Muscle of leg (tissue), 3 donors: ENCODE measurements at regions not wholly inside any gene's neighbourhood (a gene's known extent, or its start where the extent isn't known, plus 50 kb on each side); places are given as distances from the start of the nearest gene placed in this dataset.

Experiments
- DNase-seq: peaks from one replicate; pipeline ENCODE4 v3.0.0; 2013
- H3K27ac ChIP-seq: one replicate; pipeline ENCODE4 v1.5.1; 2013; ENCODE audit warnings: mild to moderate bottlenecking, low read length, control low read depth
- H3K27me3 ChIP-seq: one replicate; pipeline ENCODE4 v1.6.1; 2013; ENCODE audit warnings: low read length; ENCODE audit not compliant: control insufficient read depth, insufficient read depth
- H3K36me3 ChIP-seq: one replicate; pipeline ENCODE4 v1.6.1; 2013; ENCODE audit warnings: low read length; ENCODE audit not compliant: control insufficient read depth, insufficient read depth
- H3K4me1 ChIP-seq: one replicate; pipeline ENCODE4 v1.6.1; 2013; ENCODE audit warnings: low read length; ENCODE audit not compliant: control insufficient read depth, insufficient read depth
- H3K4me3 ChIP-seq: one replicate; pipeline ENCODE4 v1.5.1; 2013; ENCODE audit warnings: low read length, control low read depth
- H3K9me3 ChIP-seq: replicated peaks from 2 replicates; pipeline ENCODE4 v1.6.1; 2013; ENCODE audit warnings: low read depth, low read length; ENCODE audit not compliant: control insufficient read depth
- WGBS: methylation state at CpG from one replicate; pipeline ENCODE4 v1.1.5; 2013; ENCODE audit warnings: missing lambda C conversion rate; ENCODE audit not compliant: insufficient coverage; 5-methylcytosine and 5-hydroxymethylcytosine counted together

GRCh38 chr1:36743286-36744005, 260.7 kb upstream of the CSF3R start:
- DNase-seq = no peak
- H3K27me3 ChIP-seq = peaks cover 8% of the 10 kb centered on the region
- H3K9me3 ChIP-seq = peaks cover 5% of the 10 kb centered on the region
- no peak overlapping the region for H3K27ac ChIP-seq
- 80% methylated on average over 1 of the region's 6 CpGs for WGBS
- no peaks in the 10 kb centered on the region for H3K36me3 ChIP-seq
- no peaks in the 10 kb centered on the region for H3K4me1 ChIP-seq
- no peak overlapping the region for H3K4me3 ChIP-seq

GRCh38 chr1:36741066-36741465, 258.4 kb upstream of the CSF3R start:
- WGBS = no CpG with 5 or more reads among the region's 1 CpG
- Histone ChIP-seq H3K9me3 (peaks cover 5% of the 10 kb centered on the region), H3K27ac (no peak overlapping the region), H3K4me1 (no peaks in the 10 kb centered on the region), H3K36me3 (no peaks in the 10 kb centered on the region), H3K4me3 (no peak overlapping the region), H3K27me3 (peaks cover 24% of the 10 kb centered on the region)
- DNase-seq = no peak

GRCh38 chr1:36740446-36740845, 257.7 kb upstream of the CSF3R start:
- no peaks in the 10 kb centered on the region for H3K4me1 ChIP-seq
- 14% methylated on average over 1 of the region's 1 CpG for WGBS
- peaks cover 24% of the 10 kb centered on the region for H3K27me3 ChIP-seq

GRCh38 chr1:36739703-36740289, 257.1 kb upstream of the CSF3R start:
- 50% methylated on average over 2 of the region's 6 CpGs for WGBS
- Histone ChIP-seq H3K4me1 (no peaks in the 10 kb centered on the region), H3K4me3 (no peak overlapping the region), H3K27ac (no peak overlapping the region), H3K27me3 (peaks cover 30% of the 10 kb centered on the region), H3K9me3 (peaks cover 5% of the 10 kb centered on the region), H3K36me3 (no peaks in the 10 kb centered on the region)
- DNase-seq = no peak

More at GRCh38 chr1:36740446-36740845, 257.7 kb upstream of the CSF3R start:
- peaks cover 5% of the 10 kb centered on the region for H3K9me3 ChIP-seq
- DNase-seq = no peak
- no peak overlapping the region for H3K27ac ChIP-seq
- no peak overlapping the region for H3K4me3 ChIP-seq
- H3K36me3 ChIP-seq = no peaks in the 10 kb centered on the region

- no peak for DNase-seq
- Histone ChIP-seq H3K27me3 (peaks cover 35% of the 10 kb centered on the region), H3K36me3 (no peaks in the 10 kb centered on the region), H3K4me1 (no peaks in the 10 kb centered on the region), H3K9me3 (peaks cover 5% of the 10 kb centered on the region), H3K4me3 (no peak overlapping the region), H3K27ac (no peak overlapping the region)
- 73% methylated on average over 3 of the region's 5 CpGs for WGBS
Observed at GRCh38 chr1:36738245-36738644, 255.5 kb upstream of the CSF3R start.

GRCh38 chr1:36737767-36738166, 255.1 kb upstream of the CSF3R start:
- no peak for DNase-seq
- H3K27me3 ChIP-seq = peaks cover 35% of the 10 kb centered on the region
- no peaks in the 10 kb centered on the region for H3K4me1 ChIP-seq
- H3K4me3 ChIP-seq = no peak overlapping the region
- no peaks in the 10 kb centered on the region for H3K36me3 ChIP-seq
- no peak overlapping the region for H3K27ac ChIP-seq
- 13% methylated on average over 4 of the region's 11 CpGs for WGBS
- peaks cover 5% of the 10 kb centered on the region for H3K9me3 ChIP-seq

- Histone ChIP-seq H3K4me1 (no peaks in the 10 kb centered on the region), H3K27ac (no peak overlapping the region), H3K27me3 (peaks cover 35% of the 10 kb centered on the region), H3K4me3 (no peak overlapping the region), H3K36me3 (no peaks in the 10 kb centered on the region), H3K9me3 (peaks cover 5% of the 10 kb centered on the region)
- WGBS = 100% methylated on average over 1 of the region's 5 CpGs
- no peak for DNase-seq
Observed at GRCh38 chr1:36737038-36737555, 254.4 kb upstream of the CSF3R start.

- Histone ChIP-seq H3K4me1 (no peaks in the 10 kb centered on the region), H3K9me3 (peaks cover 3% of the 10 kb centered on the region), H3K4me3 (no peak overlapping the region), H3K36me3 (no peaks in the 10 kb centered on the region), H3K27ac (no peak overlapping the region), H3K27me3 (peaks cover 35% of the 10 kb centered on the region)
- no peak for DNase-seq
- 72% methylated on average over 8 of the region's 18 CpGs for WGBS
Observed at GRCh38 chr1:36735939-36736730, 253.4 kb upstream of the CSF3R start.

GRCh38 chr1:36735436-36735835, 252.7 kb upstream of the CSF3R start:
- H3K4me1 ChIP-seq = no peaks in the 10 kb centered on the region
- no peaks in the 10 kb centered on the region for H3K9me3 ChIP-seq
- WGBS = 85% methylated on average over 3 of the region's 4 CpGs
- H3K36me3 ChIP-seq = no peaks in the 10 kb centered on the region
- peaks cover 38% of the 10 kb centered on the region for H3K27me3 ChIP-seq
- DNase-seq = no peak
- no peak overlapping the region for H3K4me3 ChIP-seq
- H3K27ac ChIP-seq = no peak overlapping the region

- no peak for DNase-seq
Observed at GRCh38 chr1:36734356-36734755, 251.6 kb upstream of the CSF3R start.

More at GRCh38 chr1:36734356-36734755, 251.6 kb upstream of the CSF3R start:
- H3K4me1 ChIP-seq = no peaks in the 10 kb centered on the region
- no peaks in the 10 kb centered on the region for H3K9me3 ChIP-seq
- H3K4me3 ChIP-seq = no peak overlapping the region
- WGBS = 53% methylated on average over 2 of the region's 2 CpGs
- H3K27me3 ChIP-seq = peaks cover 35% of the 10 kb centered on the region
- H3K36me3 ChIP-seq = no peaks in the 10 kb centered on the region
- no peak overlapping the region for H3K27ac ChIP-seq
